CD4-positive, alpha-beta memory T cell (primary cell): ENCODE measurements at regions not wholly inside any gene's neighbourhood (a gene's known extent, or its start where the extent isn't known, plus 50 kb on each side); places are given as distances from the start of the nearest gene placed in this dataset.

ENCODE experiments used
- CTCF ChIA-PET: fragments of 350-600 bp; sonication (Branson Sonifier 250); formaldehyde crosslinking; loops from one replicate; lab custom pipeline; 2021; ENCODE audit warnings: inconsistent platforms; ENCODE audit not compliant: partially characterized antibody; lab: Charles Lee
- POLR2A ChIA-PET: fragments of 350-600 bp; sonication (Branson Sonifier 250); formaldehyde crosslinking; loops from one replicate; lab custom pipeline; 2021; ENCODE audit not compliant: partially characterized antibody; lab: Charles Lee
- DNase-seq, 5 donors: peaks; one replicate each; pipeline versions ENCODE4 v3.0.0 to v3.0.0-alpha.2; 2020 to 2022; ENCODE audit warnings: mixed read lengths in 1 of 5
- H3K27ac ChIP-seq: one replicate; pipeline ENCODE4 v1.7.0; 2013; ENCODE audit warnings: low read depth, low read length
- H3K27me3 ChIP-seq: 2 replicates; pipeline ENCODE4 v1.7.0; 2013; ENCODE audit warnings: mild to moderate bottlenecking, low read length, moderate library complexity; ENCODE audit not compliant: insufficient read depth
- H3K36me3 ChIP-seq: 2 replicates; pipeline ENCODE4 v1.7.0; 2013; ENCODE audit warnings: mild to moderate bottlenecking, low read length, moderate library complexity; ENCODE audit not compliant: insufficient read depth
- H3K4me1 ChIP-seq: 2 replicates; pipeline ENCODE4 v1.7.0; 2013; ENCODE audit warnings: mild to moderate bottlenecking, low read length, moderate library complexity; ENCODE audit not compliant: insufficient read depth
- H3K4me3 ChIP-seq, 2 donors: one replicate each; pipeline ENCODE4 v1.7.0; 2013; ENCODE audit warnings: low read length in 2 of 2, mild to moderate bottlenecking in 1 of 2
- H3K9me3 ChIP-seq, 2 donors: one replicate each; pipeline ENCODE4 v1.7.0; 2013; ENCODE audit warnings: low read length in 2 of 2, control low read depth in 1 of 2; ENCODE audit not compliant: control insufficient read depth in 1 of 2
- H3K27ac Mint-ChIP-seq, 7 donors: one replicate each; pipeline ENCODE4 v1.8.0; 2020 to 2021; ENCODE audit warnings: mixed read lengths in 7 of 7, mild to moderate bottlenecking in 6 of 7, inconsistent platforms in 3 of 7, moderate library complexity in 3 of 7
- H3K27me3 Mint-ChIP-seq, 2 donors: one replicate each; pipeline ENCODE4 v1.8.0; 2020 to 2021; ENCODE audit warnings: mixed read lengths in 2 of 2
- H3K36me3 Mint-ChIP-seq, 2 donors: one replicate each; pipeline ENCODE4 v1.8.0; 2020 to 2021; ENCODE audit warnings: mixed read lengths in 2 of 2, inconsistent platforms in 1 of 2, mild to moderate bottlenecking in 1 of 2
- H3K4me1 Mint-ChIP-seq, 4 donors: one replicate each; pipeline ENCODE4 v1.8.0; 2020 to 2021; ENCODE audit warnings: mixed read lengths in 4 of 4, mild to moderate bottlenecking in 1 of 4
- H3K4me3 Mint-ChIP-seq, 8 donors: one replicate each; pipeline ENCODE4 v1.8.0; 2020 to 2021; ENCODE audit warnings: mixed read lengths in 8 of 8, mild to moderate bottlenecking in 7 of 8, moderate library complexity in 6 of 8, inconsistent platforms in 3 of 8
- H3K9me3 Mint-ChIP-seq, 8 donors: one replicate each; pipeline ENCODE4 v1.8.0; 2020 to 2021; ENCODE audit warnings: mixed read lengths in 8 of 8, mild to moderate bottlenecking in 5 of 8, inconsistent platforms in 3 of 8, moderate library complexity in 1 of 8
- intact Hi-C: fragments of 100-400 bp; cut with micrococcal nuclease; formaldehyde crosslinking; loops from one replicate; pipeline ENCODE4 v1.15.1; 2023

DNA sequence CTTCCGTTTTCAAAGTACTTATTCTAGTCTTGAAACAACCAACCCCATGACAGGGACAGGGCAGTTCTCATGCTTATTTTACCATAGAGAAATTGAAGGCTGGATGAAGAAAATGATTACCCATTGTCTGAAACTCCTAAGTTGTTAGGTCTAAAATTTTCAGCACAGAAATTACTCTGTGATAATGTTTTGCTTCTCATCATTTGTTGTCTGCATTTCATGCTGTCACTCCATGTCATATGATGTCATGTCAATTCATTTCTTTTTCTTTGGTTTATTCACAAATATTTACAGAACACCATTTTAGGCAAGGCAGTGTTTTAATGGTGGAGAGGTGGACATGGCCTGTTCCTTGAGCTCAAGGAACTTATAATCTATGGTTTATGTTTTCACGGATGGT, 98.2 kb upstream of the RASGRP1 start:
- ChIA-PET POLR2A (interaction anchor here (2.5 to 22.6 kb wide), 4 partner anchors 7 to 99 kb away, joined by 11 to 520 read pairs (median 268); partner anchors contain the start of gene RASGRP1), CTCF (interaction anchor here (0.7 to 19.7 kb wide), 7 partner anchors 10 to 1517 kb away, joined by 3 to 451 read pairs (median 9); partner anchors contain the start of gene RASGRP1)
- H3K36me3 ChIP-seq = no peaks in the 10 kb centered on the region
- intact Hi-C loops = no loop called here
- H3K4me3 Mint-ChIP-seq = no peak overlapping the region
- peaks cover 53 to 82% (median 67%) of the 10 kb centered on the region in 4 donors for H3K4me1 Mint-ChIP-seq
- no peaks in the 10 kb centered on the region for H3K36me3 Mint-ChIP-seq
- no peak overlapping the region for H3K4me3 ChIP-seq
- peaks cover 73% of the 10 kb centered on the region for H3K4me1 ChIP-seq
- DNase-seq = no peak
- no peaks in the 10 kb centered on the region for H3K27me3 Mint-ChIP-seq
- H3K27me3 ChIP-seq = no peaks in the 10 kb centered on the region
- no peaks in the 10 kb centered on the region for H3K9me3 ChIP-seq
- peak overlapping the region in 3 of 7 donors; percentile 37 to 65 (median 41) for H3K27ac Mint-ChIP-seq
- H3K9me3 Mint-ChIP-seq = peaks cover 0 to 4% (median 0%) of the 10 kb centered on the region in 8 donors
- no peak overlapping the region for H3K27ac ChIP-seq

DNA sequence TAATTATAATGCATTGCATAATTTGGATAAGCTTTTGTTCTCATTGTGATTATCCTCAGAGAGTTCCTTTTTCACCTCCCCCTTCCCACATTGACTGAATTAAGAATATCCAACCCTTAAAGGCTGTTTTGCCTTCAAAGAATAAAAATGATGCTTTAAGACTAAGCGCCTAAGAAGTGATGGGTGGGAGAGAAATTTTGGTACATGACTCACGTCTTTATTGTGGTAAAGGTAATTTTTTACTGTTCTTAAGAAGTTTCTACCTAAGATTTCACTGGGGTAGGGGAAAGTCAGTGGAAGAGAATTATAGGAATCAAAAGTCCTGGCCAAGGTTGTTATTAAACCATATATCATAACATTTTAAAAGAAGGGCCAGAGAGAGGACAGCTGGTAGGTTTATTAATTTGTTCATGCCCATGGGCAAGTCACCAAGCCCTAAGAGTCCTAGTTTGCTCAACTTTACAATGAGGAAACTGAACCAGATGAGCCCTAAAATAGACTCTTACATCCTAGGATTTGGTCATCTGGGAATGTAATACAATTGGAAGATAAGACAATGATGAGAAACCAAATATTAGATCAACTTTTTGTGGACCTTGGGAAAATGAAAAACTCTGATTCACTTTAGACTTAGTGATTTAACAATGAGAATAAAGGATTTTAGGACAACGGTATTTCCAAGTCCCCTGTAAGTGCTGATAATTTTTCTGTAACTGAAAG, 101.1 kb upstream of the RASGRP1 start:
- peaks cover 51 to 84% (median 69%) of the 10 kb centered on the region in 4 donors for H3K4me1 Mint-ChIP-seq
- peak overlapping the region; percentile 5 to 92 (median 79) for H3K27ac Mint-ChIP-seq
- H3K27me3 Mint-ChIP-seq = no peaks in the 10 kb centered on the region
- H3K4me3 Mint-ChIP-seq = peak overlapping the region in 6 of 8 donors; percentile 3 to 71 (median 50)
- Histone ChIP-seq H3K9me3 (no peaks in the 10 kb centered on the region), H3K27ac (no peak overlapping the region), H3K27me3 (no peaks in the 10 kb centered on the region), H3K4me3 (no peak overlapping the region), H3K4me1 (peaks cover 79% of the 10 kb centered on the region), H3K36me3 (no peaks in the 10 kb centered on the region)
- POLR2A ChIA-PET = interaction anchor here (1.1 to 22.6 kb wide), 8 partner anchors 4 to 106 kb away, joined by 3 to 520 read pairs (median 4); partner anchors contain the start of gene RASGRP1
- H3K9me3 Mint-ChIP-seq = peaks cover 0 to 6% (median 0%) of the 10 kb centered on the region in 8 donors
- H3K36me3 Mint-ChIP-seq = no peaks in the 10 kb centered on the region
- no peak for DNase-seq
- CTCF ChIA-PET = interaction anchor here (1.1 to 19.7 kb wide), 5 partner anchors 13 to 102 kb away, joined by 3 to 451 read pairs (median 3); no protein-coding TSS in a partner anchor
- intact Hi-C loops = loop anchor here (1.0 kb wide), 1 partner anchor 12 kb away; no protein-coding TSS in a partner anchor

GRCh38 chr15:38666865-38667510, 102.4 kb upstream of the RASGRP1 start:
- Mint-ChIP-seq H3K4me1 (peaks cover 60 to 87% (median 75%) of the 10 kb centered on the region in 4 donors), H3K27ac (peak overlapping the region; percentile 40 to 92 (median 86)), H3K4me3 (peak overlapping the region in 7 of 8 donors; percentile 6 to 71 (median 48)), H3K36me3 (no peaks in the 10 kb centered on the region), H3K9me3 (peaks cover 0 to 6% (median 0%) of the 10 kb centered on the region in 8 donors), H3K27me3 (no peaks in the 10 kb centered on the region)
- Histone ChIP-seq H3K27me3 (no peaks in the 10 kb centered on the region), H3K4me3 (no peak overlapping the region), H3K36me3 (no peaks in the 10 kb centered on the region), H3K27ac (no peak overlapping the region), H3K4me1 (peaks cover 86% of the 10 kb centered on the region), H3K9me3 (no peaks in the 10 kb centered on the region)
- ChIA-PET CTCF (interaction anchor here (9.2 to 11.9 kb wide), 3 partner anchors 15 to 102 kb away, joined by 103 to 186 read pairs (median 133); partner anchors contain the start of gene RASGRP1), POLR2A (interaction anchor here (1.2 to 22.6 kb wide), 3 partner anchors 11 to 105 kb away, joined by 4 to 520 read pairs (median 167); partner anchors contain the start of gene RASGRP1)
- intact Hi-C loops = no loop called here
- DNase-seq = no peak

- DNase-seq = no peak
- Histone ChIP-seq H3K4me1 (peaks cover 92% of the 10 kb centered on the region), H3K27me3 (no peaks in the 10 kb centered on the region), H3K36me3 (no peaks in the 10 kb centered on the region), H3K9me3 (no peaks in the 10 kb centered on the region), H3K27ac (no peak overlapping the region), H3K4me3 (no peak overlapping the region)
- CTCF ChIA-PET = interaction anchor here (0.8 to 11.9 kb wide), 7 partner anchors 9 to 103 kb away, joined by 3 to 186 read pairs (median 7); partner anchors contain the start of gene RASGRP1
- intact Hi-C loops = no loop called here
- Mint-ChIP-seq H3K27me3 (no peaks in the 10 kb centered on the region), H3K9me3 (peaks cover 0 to 6% (median 0%) of the 10 kb centered on the region in 8 donors), H3K27ac (peak overlapping the region; percentile 50 to 92 (median 86)), H3K4me1 (peaks cover 64 to 88% (median 77%) of the 10 kb centered on the region in 4 donors), H3K4me3 (peak overlapping the region in 5 of 8 donors; percentile 25 to 57 (median 39)), H3K36me3 (no peaks in the 10 kb centered on the region)
- POLR2A ChIA-PET = interaction anchor here (1.2 to 22.6 kb wide), 6 partner anchors 12 to 182 kb away, joined by 3 to 520 read pairs (median 6); partner anchors contain the start of gene RASGRP1
Measured at GRCh38 chr15:38667890-38668850, 103.6 kb upstream of the RASGRP1 start.

- Histone ChIP-seq H3K27ac (peak overlapping the region; percentile 2), H3K9me3 (no peaks in the 10 kb centered on the region), H3K4me1 (peaks cover 97% of the 10 kb centered on the region), H3K27me3 (no peaks in the 10 kb centered on the region), H3K36me3 (no peaks in the 10 kb centered on the region), H3K4me3 (no peak overlapping the region)
- Mint-ChIP-seq H3K9me3 (peaks cover 0 to 6% (median 0%) of the 10 kb centered on the region in 8 donors), H3K27me3 (no peaks in the 10 kb centered on the region), H3K36me3 (no peaks in the 10 kb centered on the region), H3K4me3 (no peak overlapping the region), H3K4me1 (peaks cover 66 to 93% (median 80%) of the 10 kb centered on the region in 4 donors), H3K27ac (peak overlapping the region in 4 of 7 donors; percentile 87 to 99 (median 96))
- ChIA-PET POLR2A (interaction anchor here (1.3 to 22.6 kb wide), 5 partner anchors 13 to 183 kb away, joined by 3 to 520 read pairs (median 7); partner anchors contain the start of gene RASGRP1), CTCF (interaction anchor here (0.6 to 11.9 kb wide), 9 partner anchors 8 to 104 kb away, joined by 3 to 186 read pairs (median 3); partner anchors contain the start of gene RASGRP1)
- intact Hi-C loops = no loop called here
- no peak for DNase-seq
Measured at GRCh38 chr15:38668898-38669391, 104.3 kb upstream of the RASGRP1 start.
